ENCODE measurements at regions not wholly inside any gene's neighbourhood (a gene's known extent, or its start where the extent isn't known, plus 50 kb on each side); places are given as distances from the start of the nearest gene placed in this dataset.

DNA sequence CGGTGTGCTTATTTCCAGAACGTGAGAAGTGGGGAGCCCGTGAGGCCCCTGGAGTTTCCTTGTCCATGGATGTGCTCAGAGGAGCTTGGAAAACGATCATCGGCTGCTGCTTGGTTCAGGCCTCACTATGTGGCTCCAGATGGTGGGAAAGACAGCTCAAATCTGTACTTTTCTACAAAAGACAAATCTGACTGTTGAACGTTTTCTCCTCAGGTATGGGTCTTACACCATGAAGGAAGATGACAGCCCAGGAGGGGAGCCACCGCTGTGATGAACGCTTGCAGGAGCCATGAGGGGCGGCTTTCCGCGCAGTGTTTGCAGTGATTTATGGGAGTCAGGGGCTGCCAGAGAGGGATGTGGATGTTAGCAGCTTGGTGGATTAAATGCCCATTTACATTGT lies 109.4 kb upstream of the E2F8 start (continued):
- TF ChIP-seq CHD7 (IDR thresholded peaks at IDR 0.05; ENCODE audit: insufficient replicate concordance, low read length), result no peak
